Natural killer cell treated with Interleukin-12 subunit alpha and Interleukin-12 subunit beta and Interleukin-15 and Interleukin-18, amount 100 ng/mL, for 72 hours (primary cell): ENCODE measurements at regions not wholly inside any gene's neighbourhood (a gene's known extent, or its start where the extent isn't known, plus 50 kb on each side); places are given as distances from the start of the nearest gene placed in this dataset.
"Not testable (repeated sequence)": the region's sequence is repeated elsewhere in the genome, so short reads cannot be mapped to it uniquely, and the experiment has no call there.

ENCODE experiments used
- ATAC-seq, 2 donors: fragments of 150-1000 bp; cut with Tn5 transposase in 1 of 2; sonication (Bioruptor Pico), chemical (Tn5 transposase) in 1 of 2; 2 replicates each; pipeline ENCODE4 v1.10.0; 2021
- DNase-seq: peaks from one replicate; pipeline ENCODE4 v3.0.0; 2022; ENCODE audit warnings: low spot score
- H3K27ac Mint-ChIP-seq, 2 donors: 1 replicate in 1 of 2; 2 replicates in 1 of 2; pipeline ENCODE4 v1.8.0; 2022; ENCODE audit warnings: mixed read lengths in 2 of 2, mild to moderate bottlenecking in 1 of 2, moderate library complexity in 1 of 2
- H3K27me3 Mint-ChIP-seq, 2 donors: 1 replicate in 1 of 2; 2 replicates in 1 of 2; pipeline ENCODE4 v1.8.0; 2022; ENCODE audit warnings: mixed read lengths in 2 of 2
- H3K36me3 Mint-ChIP-seq: one replicate; pipeline ENCODE4 v1.8.0; 2022; ENCODE audit warnings: mixed read lengths
- H3K4me1 Mint-ChIP-seq, 2 donors: 1 replicate in 1 of 2; 2 replicates in 1 of 2; pipeline ENCODE4 v1.8.0; 2022; ENCODE audit warnings: low read depth in 2 of 2, mixed read lengths in 2 of 2, mild to moderate bottlenecking in 1 of 2
- H3K4me3 Mint-ChIP-seq: one replicate; pipeline ENCODE4 v1.8.0; 2022; ENCODE audit warnings: mixed read lengths
- H3K9me3 Mint-ChIP-seq: 2 replicates; pipeline ENCODE4 v1.8.0; 2022; ENCODE audit warnings: mixed read lengths

- Mint-ChIP-seq H3K9me3 (peaks cover 19% of the 10 kb centered on the region), H3K4me1 (no peaks in the 10 kb centered on the region), H3K36me3 (no peaks in the 10 kb centered on the region), H3K27me3 (peaks cover 0 to 6% of the 10 kb centered on the region in 2 donors), H3K4me3 (no peak overlapping the region), H3K27ac (no peak overlapping the region)
- no peak for ATAC-seq
- DNase-seq = no peak
Observed at GRCh38 chr6:133100865-133101264, 140.3 kb upstream of the EYA4 start.

GRCh38 chr6:133101790-133102189 lies 139.4 kb upstream of the EYA4 start:
- peaks cover 0 to 6% of the 10 kb centered on the region in 2 donors for H3K27me3 Mint-ChIP-seq
- H3K4me1 Mint-ChIP-seq = no peaks in the 10 kb centered on the region
- ATAC-seq (no peak), DNase-seq (no peak)
- H3K9me3 Mint-ChIP-seq = peaks cover 17% of the 10 kb centered on the region
- no peak overlapping the region for H3K27ac Mint-ChIP-seq
- H3K4me3 Mint-ChIP-seq = no peak overlapping the region
- H3K36me3 Mint-ChIP-seq = no peaks in the 10 kb centered on the region

- peaks cover 0 to 5% of the 10 kb centered on the region in 2 donors for H3K27me3 Mint-ChIP-seq
- no peak overlapping the region for H3K4me3 Mint-ChIP-seq
- no peaks in the 10 kb centered on the region for H3K36me3 Mint-ChIP-seq
- H3K4me1 Mint-ChIP-seq = no peaks in the 10 kb centered on the region
- no peak overlapping the region for H3K27ac Mint-ChIP-seq
- ATAC-seq (no peak), DNase-seq (no peak)
- H3K9me3 Mint-ChIP-seq = peaks cover 22% of the 10 kb centered on the region
Observed at GRCh38 chr6:133106934-133107333, 134.2 kb upstream of the EYA4 start.

- peaks cover 19% of the 10 kb centered on the region for H3K9me3 Mint-ChIP-seq
- H3K27me3 Mint-ChIP-seq = peaks cover 0 to 5% of the 10 kb centered on the region in 2 donors
- H3K4me1 Mint-ChIP-seq = no peaks in the 10 kb centered on the region
- H3K4me3 Mint-ChIP-seq = no peak overlapping the region
- DNase-seq = no peak
- ATAC-seq = no peak
- H3K27ac Mint-ChIP-seq = no peak overlapping the region
- H3K36me3 Mint-ChIP-seq = no peaks in the 10 kb centered on the region
Observed at GRCh38 chr6:133108419-133108818, 132.7 kb upstream of the EYA4 start.

GRCh38 chr6:133114973-133115372 lies 126.2 kb upstream of the EYA4 start:
- Mint-ChIP-seq H3K27ac (no peak overlapping the region), H3K27me3 (no peaks in the 10 kb centered on the region), H3K4me1 (no peaks in the 10 kb centered on the region), H3K36me3 (no peaks in the 10 kb centered on the region), H3K4me3 (no peak overlapping the region), H3K9me3 (peaks cover 7% of the 10 kb centered on the region)
- ATAC-seq (no peak), DNase-seq (no peak)

- DNase-seq (no peak), ATAC-seq (no peak)
- Mint-ChIP-seq H3K4me1 (no peaks in the 10 kb centered on the region), H3K27me3 (no peaks in the 10 kb centered on the region), H3K27ac (no peak overlapping the region), H3K36me3 (peaks cover 7% of the 10 kb centered on the region), H3K9me3 (peaks cover 11% of the 10 kb centered on the region), H3K4me3 (no peak overlapping the region)
Observed at GRCh38 chr6:133115946-133116345, 125.2 kb upstream of the EYA4 start.

GRCh38 chr6:133128191-133128590 lies 113.0 kb upstream of the EYA4 start:
- Mint-ChIP-seq H3K4me1 (no peaks in the 10 kb centered on the region), H3K36me3 (no peaks in the 10 kb centered on the region)

GRCh38 chr6:133129556-133129955 lies 111.6 kb upstream of the EYA4 start:
- peaks cover 10% of the 10 kb centered on the region for H3K9me3 Mint-ChIP-seq
- H3K36me3 Mint-ChIP-seq = no peaks in the 10 kb centered on the region
- DNase-seq (no peak), ATAC-seq (no peak)
- H3K27ac Mint-ChIP-seq = no peak overlapping the region
- H3K4me1 Mint-ChIP-seq = no peaks in the 10 kb centered on the region
- no peak overlapping the region for H3K4me3 Mint-ChIP-seq
- no peaks in the 10 kb centered on the region for H3K27me3 Mint-ChIP-seq

More at GRCh38 chr6:133128191-133128590, 113.0 kb upstream of the EYA4 start:
- peaks cover 10% of the 10 kb centered on the region for H3K9me3 Mint-ChIP-seq
- H3K27me3 Mint-ChIP-seq = no peaks in the 10 kb centered on the region
- ATAC-seq (no peak), DNase-seq (no peak)
- no peak overlapping the region for H3K4me3 Mint-ChIP-seq
- H3K27ac Mint-ChIP-seq = no peak overlapping the region

GRCh38 chr6:133130863-133131262 lies 110.3 kb upstream of the EYA4 start:
- ATAC-seq = no peak
- Mint-ChIP-seq H3K36me3 (no peaks in the 10 kb centered on the region), H3K27me3 (no peaks in the 10 kb centered on the region), H3K9me3 (peaks cover 10% of the 10 kb centered on the region), H3K4me3 (no peak overlapping the region), H3K4me1 (no peaks in the 10 kb centered on the region), H3K27ac (no peak overlapping the region)
- no peak for DNase-seq

- Mint-ChIP-seq H3K4me3 (no peak overlapping the region), H3K4me1 (no peaks in the 10 kb centered on the region), H3K27ac (no peak overlapping the region), H3K9me3 (peaks cover 10% of the 10 kb centered on the region), H3K36me3 (no peaks in the 10 kb centered on the region), H3K27me3 (no peaks in the 10 kb centered on the region)
- no peak for DNase-seq
- ATAC-seq = no peak
Observed at GRCh38 chr6:133131621-133132465, 109.3 kb upstream of the EYA4 start.

- no peak for ATAC-seq
- Mint-ChIP-seq H3K27ac (no peak overlapping the region), H3K36me3 (no peaks in the 10 kb centered on the region), H3K27me3 (no peaks in the 10 kb centered on the region), H3K4me1 (no peaks in the 10 kb centered on the region), H3K4me3 (no peak overlapping the region), H3K9me3 (peaks cover 7% of the 10 kb centered on the region)
- no peak for DNase-seq
Observed at GRCh38 chr6:133132466-133132971, 108.6 kb upstream of the EYA4 start.

GRCh38 chr6:133136177-133136880 lies 104.8 kb upstream of the EYA4 start:
- ATAC-seq (no peak), DNase-seq (no peak)
- no peaks in the 10 kb centered on the region for H3K4me1 Mint-ChIP-seq
- H3K4me3 Mint-ChIP-seq = no peak overlapping the region
- H3K27me3 Mint-ChIP-seq = no peaks in the 10 kb centered on the region
- H3K27ac Mint-ChIP-seq = no peak overlapping the region
- no peaks in the 10 kb centered on the region for H3K36me3 Mint-ChIP-seq
- H3K9me3 Mint-ChIP-seq = peaks cover 10% of the 10 kb centered on the region

GRCh38 chr6:133147470-133148184 lies 93.5 kb upstream of the EYA4 start:
- H3K9me3 Mint-ChIP-seq = peaks cover 15% of the 10 kb centered on the region
- not testable (repeated sequence) for ATAC-seq, DNase-seq, H3K4me3 Mint-ChIP-seq, H3K27ac Mint-ChIP-seq, H3K27me3 Mint-ChIP-seq, H3K36me3 Mint-ChIP-seq, H3K4me1 Mint-ChIP-seq

- H3K27ac Mint-ChIP-seq = no peak overlapping the region
- no peaks in the 10 kb centered on the region for H3K4me1 Mint-ChIP-seq
- no peaks in the 10 kb centered on the region for H3K36me3 Mint-ChIP-seq
- DNase-seq (no peak), ATAC-seq (no peak)
- H3K4me3 Mint-ChIP-seq = no peak overlapping the region
- no peaks in the 10 kb centered on the region for H3K27me3 Mint-ChIP-seq
- H3K9me3 Mint-ChIP-seq = peaks cover 23% of the 10 kb centered on the region
Observed at GRCh38 chr6:133156689-133157088, 84.5 kb upstream of the EYA4 start.
